Gastrocnemius medialis (tissue), 4 donors: ENCODE measurements at regions not wholly inside any gene's neighbourhood (a gene's known extent, or its start where the extent isn't known, plus 50 kb on each side); places are given as distances from the start of the nearest gene placed in this dataset.

Experiments
- POLR2A ChIP-seq, 2 donors: fragments of 450-650 bp; IDR thresholded peaks; one replicate each; pipeline ENCODE4 v1.6.1; 2017; ENCODE audit warnings: antibody characterized with exemption in 2 of 2, mild to moderate bottlenecking in 2 of 2, moderate library complexity in 2 of 2
- TF ChIP-seq, protein P1 (sequence below), 5 experiments: fragments of 450-650 bp in 3 of 5; fragments of 200-600 bp in 2 of 5; sonication (generic) in 2 of 5; IDR thresholded peaks in 4 of 5; conservative IDR thresholded peaks in 1 of 5; 1 replicate in 4 of 5; 2 replicates in 1 of 5; pipeline ENCODE4 v1.5.1; 2016 to 2019; ENCODE audit warnings: antibody characterized with exemption in 5 of 5, mild to moderate bottlenecking in 3 of 5, moderate library complexity in 3 of 5

DNA sequence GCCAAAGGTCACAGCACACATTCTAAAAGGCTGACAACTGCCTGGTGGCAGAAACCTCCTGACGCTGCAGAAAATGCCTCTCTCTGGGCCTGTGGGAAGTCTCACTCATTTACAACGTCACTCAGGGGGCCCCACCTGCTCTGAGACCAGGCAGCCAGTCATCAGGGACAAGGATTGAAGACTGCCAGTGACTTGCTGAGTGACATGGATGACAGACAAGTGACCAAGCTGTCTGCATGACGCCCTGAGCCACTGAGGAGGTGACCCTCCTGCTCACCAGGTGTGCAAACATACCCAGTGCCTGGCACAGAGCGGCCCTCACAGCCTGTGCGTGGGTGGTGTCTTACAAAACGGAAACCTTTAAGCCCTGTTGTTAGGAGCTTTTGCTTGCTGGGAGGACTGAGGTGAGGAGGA lies 392.4 kb downstream of the TNS1 start:
- no peak for TF ChIP-seq POLR2A (IDR thresholded peaks at IDR 0.05)
- TF ChIP-seq, protein P1, sequence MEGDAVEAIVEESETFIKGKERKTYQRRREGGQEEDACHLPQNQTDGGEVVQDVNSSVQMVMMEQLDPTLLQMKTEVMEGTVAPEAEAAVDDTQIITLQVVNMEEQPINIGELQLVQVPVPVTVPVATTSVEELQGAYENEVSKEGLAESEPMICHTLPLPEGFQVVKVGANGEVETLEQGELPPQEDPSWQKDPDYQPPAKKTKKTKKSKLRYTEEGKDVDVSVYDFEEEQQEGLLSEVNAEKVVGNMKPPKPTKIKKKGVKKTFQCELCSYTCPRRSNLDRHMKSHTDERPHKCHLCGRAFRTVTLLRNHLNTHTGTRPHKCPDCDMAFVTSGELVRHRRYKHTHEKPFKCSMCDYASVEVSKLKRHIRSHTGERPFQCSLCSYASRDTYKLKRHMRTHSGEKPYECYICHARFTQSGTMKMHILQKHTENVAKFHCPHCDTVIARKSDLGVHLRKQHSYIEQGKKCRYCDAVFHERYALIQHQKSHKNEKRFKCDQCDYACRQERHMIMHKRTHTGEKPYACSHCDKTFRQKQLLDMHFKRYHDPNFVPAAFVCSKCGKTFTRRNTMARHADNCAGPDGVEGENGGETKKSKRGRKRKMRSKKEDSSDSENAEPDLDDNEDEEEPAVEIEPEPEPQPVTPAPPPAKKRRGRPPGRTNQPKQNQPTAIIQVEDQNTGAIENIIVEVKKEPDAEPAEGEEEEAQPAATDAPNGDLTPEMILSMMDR (IDR thresholded peaks at IDR 0.05 in 4 of 5, conservative IDR thresholded peaks at IDR 0.05 in 1 of 5): no peak
